ENCODE measurements at regions not wholly inside any gene's neighbourhood (a gene's known extent, or its start where the extent isn't known, plus 50 kb on each side); places are given as distances from the start of the nearest gene placed in this dataset.

- H3K4me1 ChIP-seq, result no peaks in the 10 kb centered on the region
- no peaks in the 10 kb centered on the region for H3K9me3 ChIP-seq
- no peak for TF ChIP-seq CTCF (IDR thresholded peaks at IDR 0.05; ENCODE audit: low read depth, low read length)
- H3K27me3 ChIP-seq, result no peaks in the 10 kb centered on the region
- DNase-seq, result no peak
- H3K4me3 ChIP-seq (ENCODE audit: low read depth, low read length), result no peak overlapping the region
- no peaks in the 10 kb centered on the region for H3K36me3 ChIP-seq
Observed at GRCh38 chrX:68992821-68993397, 164.1 kb downstream of the EFNB1 start.

- no peak for TF ChIP-seq CTCF (IDR thresholded peaks at IDR 0.05; ENCODE audit: low read depth, low read length)
- H3K27me3 ChIP-seq, result no peaks in the 10 kb centered on the region
- H3K4me3 ChIP-seq (ENCODE audit: low read depth, low read length), result no peak overlapping the region
- no peaks in the 10 kb centered on the region for H3K36me3 ChIP-seq
- no peak for DNase-seq
- no peaks in the 10 kb centered on the region for H3K9me3 ChIP-seq
- no peaks in the 10 kb centered on the region for H3K4me1 ChIP-seq
Observed at GRCh38 chrX:68991691-68992345, 163.0 kb downstream of the EFNB1 start.

- Histone ChIP-seq H3K27me3 (no peaks in the 10 kb centered on the region), H3K4me3 (ENCODE audit: low read depth, low read length) (no peak overlapping the region), H3K9me3 (no peaks in the 10 kb centered on the region), H3K36me3 (no peaks in the 10 kb centered on the region), H3K4me1 (no peaks in the 10 kb centered on the region)
- no peak for DNase-seq
- no peak for TF ChIP-seq CTCF (IDR thresholded peaks at IDR 0.05; ENCODE audit: low read depth, low read length)
Observed at GRCh38 chrX:68990948-68991347, 162.1 kb downstream of the EFNB1 start.

GRCh38 chrX:68989865-68990606, 161.2 kb downstream of the EFNB1 start:
- Histone ChIP-seq H3K36me3 (no peaks in the 10 kb centered on the region), H3K4me3 (ENCODE audit: low read depth, low read length) (no peak overlapping the region), H3K4me1 (no peaks in the 10 kb centered on the region), H3K27me3 (no peaks in the 10 kb centered on the region), H3K9me3 (no peaks in the 10 kb centered on the region)
- peak; percentile 61 for DNase-seq
- TF ChIP-seq CTCF (IDR thresholded peaks at IDR 0.05; ENCODE audit: low read depth, low read length), result no peak

GRCh38 chrX:68989456-68989855, 160.6 kb downstream of the EFNB1 start:
- H3K4me1 ChIP-seq, result no peaks in the 10 kb centered on the region
- no peak overlapping the region for H3K4me3 ChIP-seq (ENCODE audit: low read depth, low read length)
- no peaks in the 10 kb centered on the region for H3K27me3 ChIP-seq
- no peaks in the 10 kb centered on the region for H3K36me3 ChIP-seq
- TF ChIP-seq CTCF (IDR thresholded peaks at IDR 0.05; ENCODE audit: low read depth, low read length), result no peak
- DNase-seq, result no peak
- H3K9me3 ChIP-seq, result no peaks in the 10 kb centered on the region

GRCh38 chrX:68988865-68989264, 160.0 kb downstream of the EFNB1 start:
- H3K36me3 ChIP-seq, result no peaks in the 10 kb centered on the region
- no peak overlapping the region for H3K4me3 ChIP-seq (ENCODE audit: low read depth, low read length)
- no peak for TF ChIP-seq CTCF (IDR thresholded peaks at IDR 0.05; ENCODE audit: low read depth, low read length)

More at GRCh38 chrX:68988865-68989264, 160.0 kb downstream of the EFNB1 start:
- Histone ChIP-seq H3K4me1 (no peaks in the 10 kb centered on the region), H3K9me3 (no peaks in the 10 kb centered on the region), H3K27me3 (no peaks in the 10 kb centered on the region)
- no peak for DNase-seq

All from BE2C (cell line).